ENCODE measurements at regions not wholly inside any gene's neighbourhood (a gene's known extent, or its start where the extent isn't known, plus 50 kb on each side); places are given as distances from the start of the nearest gene placed in this dataset.

DNA sequence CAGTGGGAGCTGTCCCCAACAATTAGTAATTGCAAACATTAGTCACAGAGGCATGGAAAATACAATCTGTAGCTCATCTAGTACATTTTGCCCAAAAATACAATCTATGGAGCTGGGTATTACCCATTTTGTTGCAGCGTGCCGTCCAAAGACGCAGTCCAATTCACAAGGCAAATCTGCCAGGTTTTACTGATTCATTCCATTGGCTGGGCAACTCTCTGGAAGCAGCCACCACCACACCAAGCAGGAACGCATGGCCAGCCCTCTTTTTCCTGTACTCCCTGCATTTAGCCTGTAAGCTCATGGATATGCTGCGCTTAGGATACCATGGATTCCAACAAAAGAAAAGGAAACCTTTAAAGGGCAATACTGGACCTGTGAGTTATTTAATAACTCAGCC is 60.5 kb upstream of the ARRDC4 start:
- no peaks in the 10 kb centered on the region for H3K27me3 ChIP-seq
- 71 to 72% (median 72%) methylated on average over 5 of the region's 5 CpGs for WGBS, 3 donors
- TF ChIP-seq, protein P1, sequence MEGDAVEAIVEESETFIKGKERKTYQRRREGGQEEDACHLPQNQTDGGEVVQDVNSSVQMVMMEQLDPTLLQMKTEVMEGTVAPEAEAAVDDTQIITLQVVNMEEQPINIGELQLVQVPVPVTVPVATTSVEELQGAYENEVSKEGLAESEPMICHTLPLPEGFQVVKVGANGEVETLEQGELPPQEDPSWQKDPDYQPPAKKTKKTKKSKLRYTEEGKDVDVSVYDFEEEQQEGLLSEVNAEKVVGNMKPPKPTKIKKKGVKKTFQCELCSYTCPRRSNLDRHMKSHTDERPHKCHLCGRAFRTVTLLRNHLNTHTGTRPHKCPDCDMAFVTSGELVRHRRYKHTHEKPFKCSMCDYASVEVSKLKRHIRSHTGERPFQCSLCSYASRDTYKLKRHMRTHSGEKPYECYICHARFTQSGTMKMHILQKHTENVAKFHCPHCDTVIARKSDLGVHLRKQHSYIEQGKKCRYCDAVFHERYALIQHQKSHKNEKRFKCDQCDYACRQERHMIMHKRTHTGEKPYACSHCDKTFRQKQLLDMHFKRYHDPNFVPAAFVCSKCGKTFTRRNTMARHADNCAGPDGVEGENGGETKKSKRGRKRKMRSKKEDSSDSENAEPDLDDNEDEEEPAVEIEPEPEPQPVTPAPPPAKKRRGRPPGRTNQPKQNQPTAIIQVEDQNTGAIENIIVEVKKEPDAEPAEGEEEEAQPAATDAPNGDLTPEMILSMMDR (IDR thresholded peaks at IDR 0.05) = no peak
- no peak for TF ChIP-seq POLR2A (IDR thresholded peaks at IDR 0.05)
- TF ChIP-seq EP300 (IDR thresholded peaks at IDR 0.05) = no peak
- no peak for DNase-seq
- H3K36me3 ChIP-seq = no peaks in the 10 kb centered on the region
- no peaks in the 10 kb centered on the region for H3K4me1 ChIP-seq (ENCODE audit: insufficient read depth)
- no peak overlapping the region for H3K4me3 ChIP-seq
- H3K27ac ChIP-seq = no peak overlapping the region
- intact Hi-C loops (cut with DNase I) = loop anchor here in 3 of 4 donors (5.0 to 10.0 kb wide), 3 partner anchors 182 to 395 kb away; no protein-coding TSS in a partner anchor
- no peaks in the 10 kb centered on the region for H3K9me3 ChIP-seq

DNA sequence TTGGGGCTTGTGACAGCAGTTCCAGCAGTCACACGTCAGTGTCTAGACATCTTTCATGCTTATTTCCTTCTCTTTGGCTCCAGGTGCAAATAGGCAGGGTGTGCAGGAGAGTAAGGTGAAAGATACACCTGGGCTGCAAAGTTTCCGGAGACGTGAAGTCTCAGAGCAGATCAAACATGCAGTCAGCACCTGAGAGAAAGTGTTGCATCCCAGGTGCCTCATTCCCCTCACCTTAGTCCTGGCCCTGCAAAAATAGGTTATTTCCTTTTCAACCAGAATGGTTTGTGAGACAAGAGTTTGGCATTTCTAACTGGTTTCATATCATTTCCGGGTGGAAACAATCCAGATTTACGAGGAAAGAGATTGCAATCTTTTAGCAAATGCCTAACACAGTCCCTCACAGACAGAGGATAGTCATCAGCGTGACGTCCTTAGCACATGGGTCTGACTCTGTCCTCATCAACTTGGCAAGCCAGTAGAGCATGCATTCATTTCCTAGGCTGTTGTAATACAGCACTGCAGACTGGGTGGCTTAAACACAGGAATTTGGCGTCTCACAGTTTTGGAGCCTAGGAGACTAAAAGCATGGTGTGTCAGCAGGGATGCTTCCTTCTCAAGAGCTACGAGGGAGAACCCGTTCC is 58.2 kb upstream of the ARRDC4 start:
- intact Hi-C loops (cut with DNase I) = loop anchor here in 3 of 4 donors (5.0 to 10.0 kb wide), 3 partner anchors 180 to 393 kb away; no protein-coding TSS in a partner anchor
- WGBS, 3 donors = 54 to 61% (median 60%) methylated on average over 10 of the region's 10 CpGs
- Histone ChIP-seq H3K9me3 (no peaks in the 10 kb centered on the region), H3K4me1 (ENCODE audit: insufficient read depth) (no peaks in the 10 kb centered on the region), H3K27me3 (no peaks in the 10 kb centered on the region), H3K36me3 (no peaks in the 10 kb centered on the region), H3K27ac (no peak overlapping the region), H3K4me3 (no peak overlapping the region)
- DNase-seq = no peak
- TF ChIP-seq EP300 (IDR thresholded peaks at IDR 0.05) (no peak), POLR2A (IDR thresholded peaks at IDR 0.05) (no peak)

DNA sequence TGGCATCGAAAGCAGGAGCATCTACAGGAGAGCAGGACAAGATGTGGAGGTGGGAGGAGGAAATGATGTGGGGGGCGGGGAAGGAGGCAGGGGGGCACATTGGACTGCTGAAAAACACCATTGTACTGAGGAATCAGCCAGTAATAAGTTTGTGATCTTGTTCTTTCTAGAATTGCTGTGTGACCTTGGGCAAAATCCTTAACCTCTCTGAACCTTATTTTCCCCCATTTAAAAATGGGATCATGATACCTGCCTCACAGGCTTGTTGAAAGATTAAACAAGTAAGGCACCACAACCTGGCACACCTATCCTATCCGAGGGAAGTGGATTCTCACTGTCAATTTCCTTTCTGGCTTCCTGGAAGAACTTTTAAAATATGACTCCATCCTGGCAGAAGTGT is 56.9 kb upstream of the ARRDC4 start:
- no peaks in the 10 kb centered on the region for H3K36me3 ChIP-seq
- no peaks in the 10 kb centered on the region for H3K27me3 ChIP-seq
- H3K4me3 ChIP-seq = no peak overlapping the region
- 46 to 71% (median 66%) methylated on average over 3 of the region's 3 CpGs for WGBS, 3 donors
- TF ChIP-seq POLR2A (IDR thresholded peaks at IDR 0.05) (no peak), EP300 (IDR thresholded peaks at IDR 0.05) (no peak)
- TF ChIP-seq, protein P1 (IDR thresholded peaks at IDR 0.05) = no peak
- H3K9me3 ChIP-seq = no peaks in the 10 kb centered on the region
- no peaks in the 10 kb centered on the region for H3K4me1 ChIP-seq (ENCODE audit: insufficient read depth)
- no peak for DNase-seq
- intact Hi-C loops (cut with DNase I) = loop anchor here in 3 of 4 donors (5.0 to 10.0 kb wide), 3 partner anchors 179 to 391 kb away; no protein-coding TSS in a partner anchor
- no peak overlapping the region for H3K27ac ChIP-seq

DNA sequence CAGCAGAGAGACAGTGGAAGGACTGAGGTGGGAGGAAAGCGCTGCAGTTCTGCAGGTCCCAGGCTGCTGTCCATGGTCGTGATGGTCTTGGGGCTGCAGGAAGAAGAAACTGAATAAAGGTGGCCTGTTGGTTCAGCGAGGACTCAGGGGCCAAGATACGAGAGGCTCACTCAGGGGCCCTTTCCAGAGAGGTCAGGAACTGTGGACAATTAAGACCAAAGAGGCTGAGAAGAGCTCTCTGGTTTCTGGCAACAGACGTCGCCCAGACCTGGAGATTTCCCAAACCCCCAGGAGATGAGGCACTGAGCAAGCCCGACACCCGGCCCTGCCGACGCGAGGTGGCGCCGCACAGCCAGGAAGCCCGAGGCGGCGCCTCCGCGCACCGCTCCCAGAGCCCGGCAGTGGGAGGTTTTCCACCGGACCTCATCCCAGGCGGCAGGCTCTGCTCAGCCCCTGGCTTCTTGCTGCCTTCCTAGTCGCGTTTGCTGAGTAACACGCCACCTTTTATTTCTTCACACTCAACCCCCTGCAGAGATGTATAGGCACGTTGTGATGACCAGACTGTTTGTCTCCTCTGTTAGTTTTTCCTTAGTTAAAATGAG is 56.4 kb upstream of the ARRDC4 start:
- TF ChIP-seq POLR2A (IDR thresholded peaks at IDR 0.05) = no peak
- no peak for TF ChIP-seq EP300 (IDR thresholded peaks at IDR 0.05)
- TF ChIP-seq, protein P1 (IDR thresholded peaks at IDR 0.05) = peak in 1 of 3 donors; percentile 38
- intact Hi-C loops (cut with DNase I) = loop anchor here in 3 of 4 donors (5.0 to 10.0 kb wide), 3 partner anchors 178 to 391 kb away; no protein-coding TSS in a partner anchor
- no peaks in the 10 kb centered on the region for H3K36me3 ChIP-seq
- H3K4me1 ChIP-seq (ENCODE audit: insufficient read depth) = no peaks in the 10 kb centered on the region
- no peaks in the 10 kb centered on the region for H3K9me3 ChIP-seq
- no peak overlapping the region for H3K4me3 ChIP-seq
- WGBS, 3 donors = 1 to 2% (median 1%) methylated on average over 26 of the region's 26 CpGs
- H3K27me3 ChIP-seq = no peaks in the 10 kb centered on the region
- DNase-seq = peak; percentile 47 to 86 (median 62)
- H3K27ac ChIP-seq = no peak overlapping the region

Data from ovary (tissue), 7 donors.